ENCODE measurements at regions not wholly inside any gene's neighbourhood (a gene's known extent, or its start where the extent isn't known, plus 50 kb on each side); places are given as distances from the start of the nearest gene placed in this dataset.

- no peak for DNase-seq (ENCODE audit: low spot score)
Observed at GRCh38 chr5:143730112-143730801, 81.7 kb upstream of the HMHB1 start.

DNA sequence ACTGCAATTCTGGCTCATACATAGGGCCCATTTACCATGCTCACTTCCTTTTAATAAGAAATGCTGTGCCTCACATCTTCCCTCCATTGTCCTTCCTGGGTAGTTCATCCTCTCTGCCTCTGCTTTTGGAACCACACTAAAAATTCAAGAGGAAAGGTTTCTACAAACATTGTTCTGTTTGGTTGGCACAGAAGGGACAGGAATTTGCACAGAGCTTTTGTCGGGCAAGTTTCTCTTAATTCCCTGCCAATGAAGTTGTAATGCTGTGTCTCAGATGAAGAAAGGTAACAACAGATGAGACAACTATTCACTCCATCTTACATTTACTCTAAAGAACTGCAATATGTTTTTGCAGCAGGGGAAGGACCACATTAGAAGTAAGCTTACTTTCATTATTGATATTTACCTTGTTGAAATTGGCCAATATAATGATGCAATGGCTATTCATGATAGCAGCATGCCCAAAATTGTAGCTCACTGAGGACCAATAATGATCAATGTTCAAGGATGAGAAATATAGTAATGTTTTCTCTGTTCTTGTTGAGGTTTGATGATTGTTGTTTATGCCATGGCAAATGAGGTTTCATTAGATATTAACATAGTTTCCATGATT, 82.5 kb upstream of the HMHB1 start:
- no peak for DNase-seq (ENCODE audit: low spot score)

DNA sequence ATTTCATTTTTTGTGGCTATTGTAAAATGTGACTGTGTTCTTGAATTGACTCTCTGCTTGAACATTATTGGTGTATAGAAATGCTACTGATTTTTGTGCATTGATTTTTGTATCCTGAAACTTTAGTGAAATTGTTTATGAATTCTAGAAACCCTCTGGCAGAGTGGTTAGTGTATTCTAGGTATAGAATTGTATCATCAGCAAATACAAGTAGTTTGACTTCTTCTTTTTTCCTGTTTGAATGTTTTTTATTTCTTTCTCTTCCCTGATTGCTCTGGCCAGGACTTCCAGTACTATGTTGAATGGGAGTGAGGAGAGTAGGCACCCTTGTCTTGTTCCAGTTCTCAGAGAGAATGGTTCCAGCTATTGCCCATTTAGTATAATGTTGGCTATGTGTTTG, 88.8 kb upstream of the HMHB1 start:
- no peak for DNase-seq (ENCODE audit: low spot score)

GRCh38 chr5:143721925-143722324, 90.0 kb upstream of the HMHB1 start:
- DNase-seq (ENCODE audit: low spot score), result no peak

DNA sequence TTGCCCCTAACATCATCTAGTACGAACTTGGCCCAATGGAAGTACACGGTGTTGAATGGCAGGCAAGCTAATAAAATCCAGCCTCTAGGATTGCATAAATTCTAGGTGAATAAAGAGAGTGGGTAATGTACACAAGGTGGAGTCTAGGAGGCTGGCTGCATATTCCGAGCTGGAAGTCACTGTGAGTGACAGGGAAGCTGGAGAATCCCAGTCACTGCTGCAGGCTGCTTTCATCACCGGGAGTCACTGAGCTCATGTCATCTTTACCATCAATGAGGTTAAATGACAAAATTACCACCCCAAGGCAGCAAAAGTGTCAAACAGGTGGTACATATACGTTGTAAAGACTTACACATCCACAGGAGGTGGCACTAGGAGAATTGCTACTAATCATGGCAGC, 91.3 kb upstream of the HMHB1 start:
- DNase-seq (ENCODE audit: low spot score), result no peak

GRCh38 chr5:143717400-143717799, 94.6 kb upstream of the HMHB1 start:
- DNase-seq (ENCODE audit: low spot score), result peak; percentile 43

- DNase-seq (ENCODE audit: low spot score), result no peak
Observed at GRCh38 chr5:143716881-143717280, 95.1 kb upstream of the HMHB1 start.

GRCh38 chr5:143715616-143716015, 96.3 kb upstream of the HMHB1 start:
- DNase-seq (ENCODE audit: low spot score), result no peak

- no peak for DNase-seq (ENCODE audit: low spot score)
Observed at GRCh38 chr5:143714629-143715028, 97.3 kb upstream of the HMHB1 start.

GRCh38 chr5:143713047-143714003, 98.6 kb upstream of the HMHB1 start:
- DNase-seq (ENCODE audit: low spot score), result no peak

- no peak for DNase-seq (ENCODE audit: low spot score)
Observed at GRCh38 chr5:143708672-143709071, 103.3 kb upstream of the HMHB1 start.

DNA sequence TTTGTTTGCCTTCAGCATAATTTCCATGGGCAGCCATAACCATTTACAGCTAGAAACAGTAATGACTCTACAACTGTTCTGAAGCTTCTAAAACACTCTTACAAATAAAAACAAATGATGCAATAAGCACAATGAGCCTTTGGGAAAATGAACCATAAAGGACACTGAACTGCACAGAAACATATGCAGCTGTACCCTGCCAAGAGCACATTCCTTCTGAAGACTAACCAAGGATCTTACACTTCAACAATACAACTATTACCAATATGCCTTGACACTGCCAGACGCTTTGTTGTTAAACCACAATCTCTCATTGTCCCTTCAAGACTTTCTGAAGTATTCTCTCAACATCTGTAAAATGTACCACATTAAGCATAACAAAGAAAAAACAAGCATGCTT, 104.2 kb upstream of the HMHB1 start:
- no peak for DNase-seq (ENCODE audit: low spot score)

- no peak for DNase-seq (ENCODE audit: low spot score)
Observed at GRCh38 chr5:143705381-143705780, 106.6 kb upstream of the HMHB1 start.

DNA sequence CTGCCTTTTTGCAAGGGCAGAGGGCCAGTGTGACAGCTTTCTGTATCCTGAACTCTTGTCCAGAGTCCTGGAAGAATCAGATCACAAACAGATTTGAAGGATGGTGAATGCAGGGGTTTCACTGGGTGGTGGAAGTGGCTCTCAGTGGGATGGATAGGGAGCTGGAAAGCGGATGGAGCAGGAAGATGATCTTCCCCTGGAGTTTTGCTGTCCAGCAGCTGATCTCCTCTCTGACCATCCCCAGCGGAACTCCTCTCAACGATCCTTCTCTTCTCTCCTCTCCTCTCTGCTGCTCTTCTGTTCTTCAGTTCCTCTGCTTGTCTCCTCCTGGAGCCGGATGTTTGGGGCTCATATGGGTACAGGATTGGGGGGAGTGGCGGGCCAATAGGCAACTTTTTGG, 108.3 kb upstream of the HMHB1 start:
- DNase-seq (ENCODE audit: low spot score), result no peak

- DNase-seq (ENCODE audit: low spot score), result no peak
Observed at GRCh38 chr5:143701493-143701892, 110.5 kb upstream of the HMHB1 start.

GRCh38 chr5:143700994-143701393, 111.0 kb upstream of the HMHB1 start:
- no peak for DNase-seq (ENCODE audit: low spot score)

DNA sequence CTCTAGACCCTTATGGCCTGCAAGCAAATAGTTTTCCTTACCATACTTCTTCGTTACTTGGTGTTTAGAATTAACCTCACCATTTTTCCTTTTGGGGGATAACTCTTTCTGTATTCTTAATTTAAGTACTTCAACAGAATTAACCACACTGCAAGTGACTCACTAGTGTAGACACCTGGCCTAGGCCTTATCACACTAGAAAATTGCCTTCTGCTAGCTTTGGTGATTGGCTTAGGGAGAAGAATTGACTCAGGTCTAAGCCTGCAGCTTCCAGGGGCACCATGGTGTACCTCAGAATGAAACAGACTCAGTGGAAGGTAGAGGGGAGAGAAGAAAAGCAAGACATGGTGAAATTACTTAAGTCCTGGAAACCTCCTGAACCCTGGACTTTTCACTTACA, 112.8 kb upstream of the HMHB1 start:
- no peak for DNase-seq (ENCODE audit: low spot score)

DNA sequence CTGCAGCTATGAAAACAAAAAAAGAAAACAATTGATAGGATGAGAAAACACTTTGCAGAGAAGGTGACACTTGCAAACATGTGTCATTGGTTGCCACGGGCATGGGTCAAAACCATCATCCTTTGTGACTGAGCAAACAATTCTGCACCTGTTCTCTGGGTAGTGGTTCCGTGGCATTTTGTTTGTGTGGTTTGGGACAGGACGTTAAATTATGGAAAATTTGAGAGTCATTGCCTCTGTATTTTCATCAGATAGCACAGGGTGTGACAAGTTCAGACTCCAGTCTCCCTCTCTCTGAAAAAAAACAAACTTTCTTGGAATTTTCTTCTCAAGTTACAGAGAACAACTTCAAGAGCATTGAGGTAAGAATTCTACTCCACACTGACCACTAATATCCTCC, 113.4 kb upstream of the HMHB1 start:
- DNase-seq (ENCODE audit: low spot score), result no peak

DNA sequence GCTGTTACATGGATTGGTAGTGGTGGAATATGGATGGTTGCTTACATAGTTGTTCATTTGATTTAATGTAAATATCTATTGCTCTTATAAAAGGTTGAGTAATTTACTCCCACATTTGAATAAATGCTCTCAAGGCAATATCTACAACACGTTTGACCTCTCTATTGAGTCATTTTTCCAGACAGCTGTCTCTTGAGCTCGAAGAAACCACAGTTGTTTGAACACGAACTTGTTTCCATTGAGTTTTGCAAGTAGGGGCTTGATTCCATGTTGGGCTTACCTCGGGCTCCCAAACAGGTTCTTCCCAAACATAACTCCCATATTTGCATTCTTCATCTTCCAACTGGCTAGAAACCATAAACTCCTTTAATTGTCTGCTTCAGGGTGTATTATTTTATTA, 115.0 kb upstream of the HMHB1 start:
- no peak for DNase-seq (ENCODE audit: low spot score)

DNA sequence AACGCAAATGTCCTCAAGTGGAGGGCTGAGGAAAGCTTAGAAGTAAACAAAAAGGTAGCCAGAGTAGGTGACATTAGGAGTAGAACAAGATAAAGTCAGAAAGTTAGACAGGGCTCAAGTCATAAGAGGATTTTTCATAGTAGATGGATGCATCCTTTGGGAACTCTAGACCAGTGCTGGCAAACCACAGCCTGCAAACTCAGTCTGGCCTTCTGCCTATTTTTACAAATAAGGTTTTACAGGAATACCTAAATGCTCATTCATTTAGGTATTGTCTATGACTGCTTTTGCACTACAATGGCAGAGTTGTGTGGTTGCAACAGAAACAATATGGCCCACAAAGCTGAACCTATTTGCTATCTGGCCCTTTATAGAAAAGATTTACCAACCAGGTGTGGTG, 116.0 kb upstream of the HMHB1 start:
- no peak for DNase-seq (ENCODE audit: low spot score)

GRCh38 chr5:143695244-143695864, 116.6 kb upstream of the HMHB1 start:
- DNase-seq (ENCODE audit: low spot score), result peak; percentile 12

DNA sequence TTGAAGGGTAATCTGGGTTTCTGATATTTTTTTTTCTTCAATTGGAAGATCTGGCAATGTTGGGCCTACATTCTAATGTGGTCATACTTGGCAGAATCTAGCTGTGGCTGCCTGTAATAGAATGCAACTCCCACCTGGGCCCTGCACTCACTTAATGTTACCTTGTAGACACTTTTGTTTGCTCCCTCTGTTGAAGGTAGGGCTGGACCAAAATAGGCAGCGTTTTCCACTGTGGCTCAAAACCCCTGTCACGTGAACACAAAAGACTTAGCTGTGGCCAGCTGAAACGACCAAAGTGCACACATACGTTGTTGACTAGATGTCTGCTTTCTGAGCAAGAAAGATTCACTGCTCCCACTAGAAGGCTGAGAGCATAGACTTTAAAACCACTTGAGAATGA, 117.6 kb upstream of the HMHB1 start:
- no peak for DNase-seq (ENCODE audit: low spot score)
